ENCODE measurements at regions not wholly inside any gene's neighbourhood (a gene's known extent, or its start where the extent isn't known, plus 50 kb on each side); places are given as distances from the start of the nearest gene placed in this dataset.

GRCh38 chr1:165040641-165041040 lies 315.9 kb downstream of the LMX1A start:
- no peaks in the 10 kb centered on the region for H3K9me3 ChIP-seq
- no peak for TF ChIP-seq CTCF (IDR thresholded peaks at IDR 0.05)
- H3K4me3 ChIP-seq, result no peak overlapping the region
- no peaks in the 10 kb centered on the region for H3K27me3 ChIP-seq
- intact Hi-C loops (cut with DNase I; ENCODE audit: low total_unique reads), result no loop called here
- H3K4me1 ChIP-seq, result no peaks in the 10 kb centered on the region
- H3K36me3 ChIP-seq, result no peaks in the 10 kb centered on the region
- no peak overlapping the region for H3K27ac ChIP-seq
- no peak for DNase-seq

GRCh38 chr1:165039996-165040395 lies 316.5 kb downstream of the LMX1A start:
- Histone ChIP-seq H3K27me3 (no peaks in the 10 kb centered on the region), H3K27ac (no peak overlapping the region), H3K4me1 (no peaks in the 10 kb centered on the region), H3K36me3 (no peaks in the 10 kb centered on the region), H3K4me3 (no peak overlapping the region), H3K9me3 (no peaks in the 10 kb centered on the region)
- intact Hi-C loops (cut with DNase I; ENCODE audit: low total_unique reads), result no loop called here
- DNase-seq, result no peak
- no peak for TF ChIP-seq CTCF (IDR thresholded peaks at IDR 0.05)

- H3K36me3 ChIP-seq, result no peaks in the 10 kb centered on the region
- DNase-seq, result no peak
- no peak overlapping the region for H3K27ac ChIP-seq
- H3K4me1 ChIP-seq, result no peaks in the 10 kb centered on the region
- no peak for TF ChIP-seq CTCF (IDR thresholded peaks at IDR 0.05)
- no peaks in the 10 kb centered on the region for H3K27me3 ChIP-seq
- no peak overlapping the region for H3K4me3 ChIP-seq
- intact Hi-C loops (cut with DNase I; ENCODE audit: low total_unique reads), result no loop called here
- no peaks in the 10 kb centered on the region for H3K9me3 ChIP-seq
Observed at GRCh38 chr1:165036403-165036802, 320.1 kb downstream of the LMX1A start.

GRCh38 chr1:165034136-165034809 lies 322.2 kb downstream of the LMX1A start:
- Histone ChIP-seq H3K4me1 (no peaks in the 10 kb centered on the region), H3K4me3 (no peak overlapping the region), H3K36me3 (no peaks in the 10 kb centered on the region), H3K27ac (no peak overlapping the region), H3K9me3 (no peaks in the 10 kb centered on the region), H3K27me3 (no peaks in the 10 kb centered on the region)
- intact Hi-C loops (cut with DNase I; ENCODE audit: low total_unique reads), result no loop called here
- DNase-seq, result no peak
- TF ChIP-seq CTCF (IDR thresholded peaks at IDR 0.05), result no peak

GRCh38 chr1:165031001-165031400 lies 325.5 kb downstream of the LMX1A start:
- H3K4me3 ChIP-seq, result no peak overlapping the region
- DNase-seq, result no peak
- intact Hi-C loops (cut with DNase I; ENCODE audit: low total_unique reads), result no loop called here
- no peaks in the 10 kb centered on the region for H3K4me1 ChIP-seq
- H3K36me3 ChIP-seq, result no peaks in the 10 kb centered on the region
- no peak overlapping the region for H3K27ac ChIP-seq
- peaks cover 0 to under 1% (median 0%) of the 10 kb centered on the region in 3 donors for H3K9me3 ChIP-seq
- H3K27me3 ChIP-seq, result no peaks in the 10 kb centered on the region
- TF ChIP-seq CTCF (IDR thresholded peaks at IDR 0.05), result no peak

GRCh38 chr1:165025805-165026204 lies 330.7 kb downstream of the LMX1A start:
- no peak for TF ChIP-seq CTCF (IDR thresholded peaks at IDR 0.05)
- Histone ChIP-seq H3K36me3 (no peaks in the 10 kb centered on the region), H3K9me3 (peaks cover 0 to 15% (median 11%) of the 10 kb centered on the region in 3 donors), H3K4me1 (no peaks in the 10 kb centered on the region), H3K4me3 (no peak overlapping the region), H3K27me3 (no peaks in the 10 kb centered on the region), H3K27ac (no peak overlapping the region)
- intact Hi-C loops (cut with DNase I; ENCODE audit: low total_unique reads), result no loop called here
- no peak for DNase-seq
